Right lobe of liver (tissue), 6 donors: ENCODE measurements at regions not wholly inside any gene's neighbourhood (a gene's known extent, or its start where the extent isn't known, plus 50 kb on each side); places are given as distances from the start of the nearest gene placed in this dataset.
A peak's percentile ranks its signal among the peaks of the same experiment; 100 is the strongest.

ENCODE experiments used
- ATAC-seq, 4 donors: fragments of 200-7000 bp; cut with Tn5 transposase; one replicate each; pipeline ENCODE4 v1.9.1; 2020; ENCODE audit warnings: mild to moderate bottlenecking in 4 of 4, moderate library complexity in 4 of 4
- DNase-seq, 3 donors: peaks; one replicate each; pipeline ENCODE4 v3.0.0-alpha.2; 2020
- H3K27ac ChIP-seq, 3 donors: fragments of 200-600 bp; one replicate each; pipeline ENCODE4 v1.8.0; 2022
- H3K27me3 ChIP-seq, 2 donors: fragments of 200-600 bp; one replicate each; pipeline ENCODE4 v1.8.0; 2022
- H3K36me3 ChIP-seq, 4 donors: fragments of 200-600 bp; sonication (generic) in 1 of 4; one replicate each; pipeline versions ENCODE4 v1.5.1 to v1.8.0; 2017 to 2022; ENCODE audit warnings: control low read depth in 1 of 4
- H3K4me1 ChIP-seq, 4 donors: fragments of 200-600 bp; sonication (generic) in 1 of 4; one replicate each; pipeline versions ENCODE4 v1.5.1 to v1.8.0; 2017 to 2022; ENCODE audit warnings: control low read depth in 1 of 4
- H3K4me3 ChIP-seq, 3 donors: fragments of 200-600 bp; one replicate each; pipeline ENCODE4 v1.8.0; 2022
- H3K9me3 ChIP-seq, 4 donors: fragments of 200-600 bp; sonication (generic) in 1 of 4; one replicate each; pipeline versions ENCODE4 v1.5.1 to v1.8.0; 2017 to 2022; ENCODE audit warnings: control low read depth in 1 of 4
- POLR2A ChIP-seq: fragments of 450-650 bp; IDR thresholded peaks from one replicate; pipeline ENCODE4 v1.6.1; 2017; ENCODE audit warnings: antibody characterized with exemption, mild to moderate bottlenecking
- WGBS: methylation state at CpG from one replicate; pipeline ENCODE4 v1.1.6; 2018; ENCODE audit warnings: low coverage, low lambda C conversion rate; ENCODE audit not compliant: insufficient coverage; ENCODE audit errors: missing lambda C conversion rate; 5-methylcytosine and 5-hydroxymethylcytosine counted together
- intact Hi-C, 2 donors: fragments of 100-400 bp; cut with DNase I; formaldehyde crosslinking; loops; one replicate each; pipeline versions ENCODE4 v1.11.2 to v1.14.1; 2022
- TF ChIP-seq, protein P1 (sequence below), 4 donors: fragments of 200-600 bp in 3 of 4; fragments of 450-650 bp in 1 of 4; IDR thresholded peaks; one replicate each; pipeline versions ENCODE4 v1.5.1 to v1.8.0; 2016 to 2022; ENCODE audit warnings: antibody characterized with exemption in 4 of 4, mild to moderate bottlenecking in 2 of 4
- donor health status: DM: no; HTN: yes; CAD: no.
- donor health status: DM: no; HTN: no; CAD: no.
- donor health status: DM: no; HTN: no; CAD: no.
- donor health status: DM: no; HTN: yes; CAD: no.
- donor health status: DM: no; HTN: yes; CAD: no.

DNA sequence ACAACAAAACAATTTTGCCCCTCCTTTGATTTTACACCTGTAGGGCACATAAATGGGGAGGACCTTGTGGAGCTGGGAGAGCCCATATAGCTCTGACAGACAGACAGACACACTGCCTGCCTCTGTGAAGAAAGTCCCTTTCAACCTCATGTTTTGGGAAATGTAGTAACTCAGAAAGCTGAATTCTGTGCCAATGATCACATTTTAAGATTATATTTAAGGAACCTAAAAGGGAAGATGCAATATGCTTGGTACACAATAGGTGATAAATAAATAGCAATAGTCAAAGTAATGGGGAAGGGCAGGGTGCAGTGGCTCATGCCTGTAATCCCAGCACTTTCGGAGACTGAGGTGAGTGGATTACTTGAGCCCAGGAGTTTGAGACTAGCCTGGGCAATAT lies 446.4 kb upstream of the ID2 start:
- intact Hi-C loops, result no loop called here
- DNase-seq (no peak), ATAC-seq (no peak)
- no peaks in the 10 kb centered on the region for H3K27me3 ChIP-seq
- H3K36me3 ChIP-seq, result no peaks in the 10 kb centered on the region
- no peaks in the 10 kb centered on the region for H3K9me3 ChIP-seq
- no peak overlapping the region for H3K27ac ChIP-seq
- WGBS, result 100% methylated on average over 1 of the region's 1 CpG
- no peak for TF ChIP-seq POLR2A
- TF ChIP-seq, protein P1, sequence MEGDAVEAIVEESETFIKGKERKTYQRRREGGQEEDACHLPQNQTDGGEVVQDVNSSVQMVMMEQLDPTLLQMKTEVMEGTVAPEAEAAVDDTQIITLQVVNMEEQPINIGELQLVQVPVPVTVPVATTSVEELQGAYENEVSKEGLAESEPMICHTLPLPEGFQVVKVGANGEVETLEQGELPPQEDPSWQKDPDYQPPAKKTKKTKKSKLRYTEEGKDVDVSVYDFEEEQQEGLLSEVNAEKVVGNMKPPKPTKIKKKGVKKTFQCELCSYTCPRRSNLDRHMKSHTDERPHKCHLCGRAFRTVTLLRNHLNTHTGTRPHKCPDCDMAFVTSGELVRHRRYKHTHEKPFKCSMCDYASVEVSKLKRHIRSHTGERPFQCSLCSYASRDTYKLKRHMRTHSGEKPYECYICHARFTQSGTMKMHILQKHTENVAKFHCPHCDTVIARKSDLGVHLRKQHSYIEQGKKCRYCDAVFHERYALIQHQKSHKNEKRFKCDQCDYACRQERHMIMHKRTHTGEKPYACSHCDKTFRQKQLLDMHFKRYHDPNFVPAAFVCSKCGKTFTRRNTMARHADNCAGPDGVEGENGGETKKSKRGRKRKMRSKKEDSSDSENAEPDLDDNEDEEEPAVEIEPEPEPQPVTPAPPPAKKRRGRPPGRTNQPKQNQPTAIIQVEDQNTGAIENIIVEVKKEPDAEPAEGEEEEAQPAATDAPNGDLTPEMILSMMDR (IDR thresholded peaks at IDR 0.05), result no peak
- H3K4me1 ChIP-seq, result peaks cover 0 to 20% (median 3%) of the 10 kb centered on the region in 4 donors
- no peak overlapping the region for H3K4me3 ChIP-seq

DNA sequence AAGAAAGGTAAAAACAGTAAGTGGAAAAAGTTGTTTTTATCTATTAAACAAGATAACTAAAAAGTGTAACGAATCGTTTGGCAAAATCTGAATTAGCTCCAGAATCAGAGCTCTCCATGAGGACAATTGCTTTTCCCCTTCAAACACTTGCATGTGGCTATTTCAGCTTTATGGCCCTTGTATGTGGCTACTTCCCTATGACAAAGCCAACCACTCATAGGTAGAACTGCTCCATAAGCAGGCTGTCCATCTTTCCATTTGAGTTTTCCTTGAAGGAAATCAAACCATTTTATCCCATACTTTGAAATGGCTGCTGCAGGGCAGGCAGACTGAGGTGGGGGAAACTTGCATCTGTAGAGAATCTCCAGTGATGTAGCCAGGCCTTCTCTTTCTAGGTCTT lies 445.5 kb upstream of the ID2 start:
- H3K4me1 ChIP-seq, result peaks cover 0 to 26% (median 3%) of the 10 kb centered on the region in 4 donors
- H3K27me3 ChIP-seq, result no peaks in the 10 kb centered on the region
- no peak overlapping the region for H3K27ac ChIP-seq
- no peaks in the 10 kb centered on the region for H3K9me3 ChIP-seq
- ATAC-seq, result no peak
- WGBS, result 100% methylated on average over 2 of the region's 2 CpGs
- DNase-seq, result no peak
- H3K4me3 ChIP-seq, result no peak overlapping the region
- H3K36me3 ChIP-seq, result no peaks in the 10 kb centered on the region
- intact Hi-C loops, result no loop called here
- TF ChIP-seq POLR2A, result no peak
- TF ChIP-seq, protein P1 (IDR thresholded peaks at IDR 0.05), result no peak

DNA sequence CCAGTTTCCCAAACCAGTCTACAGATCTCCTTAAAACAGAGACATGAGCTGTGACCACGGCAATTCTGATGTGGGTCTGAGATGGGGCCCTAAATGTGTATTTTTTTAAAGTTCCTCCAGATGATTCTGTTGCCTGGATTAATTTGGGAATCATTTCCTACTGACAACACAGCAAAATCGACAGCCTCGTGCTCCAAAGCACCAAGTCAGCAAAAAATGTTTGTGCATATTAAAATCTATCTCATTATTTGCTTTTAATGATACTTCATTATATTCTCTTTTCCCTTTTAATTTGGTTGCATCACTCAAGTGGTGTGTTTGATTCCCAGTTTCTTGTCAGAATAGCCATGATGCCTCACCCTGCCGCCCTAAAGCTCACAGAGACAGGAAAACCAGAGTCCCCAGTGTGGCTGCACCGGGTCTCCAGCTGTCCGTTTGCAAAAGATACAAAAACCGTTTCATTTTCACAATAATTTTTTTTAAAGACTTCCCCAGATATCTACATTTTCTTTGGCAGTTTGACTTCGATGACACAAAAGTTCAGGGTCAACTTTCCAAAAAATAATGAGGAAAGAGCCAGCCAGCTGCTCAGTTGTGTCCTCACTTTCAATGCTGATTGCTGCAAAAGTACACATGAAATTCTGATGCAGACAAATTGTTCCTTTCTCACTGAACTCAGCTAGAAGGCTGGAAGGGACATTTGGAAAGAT lies 443.2 kb upstream of the ID2 start:
- TF ChIP-seq, protein P1 (IDR thresholded peaks at IDR 0.05), result no peak
- H3K27ac ChIP-seq, result peak overlapping the region; percentile 40 to 82 (median 61)
- no peaks in the 10 kb centered on the region for H3K9me3 ChIP-seq
- intact Hi-C loops, result no loop called here
- peaks cover 0 to 45% (median 11%) of the 10 kb centered on the region in 4 donors for H3K4me1 ChIP-seq
- no peak overlapping the region for H3K4me3 ChIP-seq
- 14% methylated on average over 8 of the region's 8 CpGs for WGBS
- no peaks in the 10 kb centered on the region for H3K36me3 ChIP-seq
- ATAC-seq, result peak; percentile 38 to 58 (median 44)
- H3K27me3 ChIP-seq, result no peaks in the 10 kb centered on the region
- no peak for DNase-seq

DNA sequence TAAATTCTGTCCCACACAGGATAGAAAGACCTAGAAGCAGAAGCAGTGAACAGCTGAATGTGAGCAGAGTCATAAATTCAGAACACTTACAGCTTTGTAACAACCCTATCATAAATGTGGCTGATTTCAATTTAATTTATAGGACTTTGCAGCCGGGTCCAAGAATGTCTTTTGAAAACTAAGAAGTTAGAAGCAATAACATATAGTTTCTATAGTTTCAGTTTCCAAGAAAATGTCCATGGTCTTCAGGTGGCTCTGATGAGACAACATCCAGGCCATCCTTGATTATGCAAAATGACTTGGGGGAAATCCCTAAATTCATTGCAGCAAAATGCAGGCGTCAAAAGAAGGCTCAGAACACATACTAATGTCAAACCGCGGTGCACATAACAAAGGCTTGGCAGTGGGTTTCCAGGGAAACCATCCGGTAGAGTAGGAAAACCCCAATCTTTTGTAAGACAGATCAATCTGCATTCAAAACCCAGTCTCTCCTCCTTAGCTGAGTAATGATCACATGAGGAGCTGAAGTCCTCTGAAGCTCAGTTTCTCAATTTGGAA lies 442.2 kb upstream of the ID2 start:
- Histone ChIP-seq H3K4me3 (no peak overlapping the region), H3K27ac (peak overlapping the region; percentile 36 to 82 (median 61)), H3K9me3 (no peaks in the 10 kb centered on the region), H3K27me3 (no peaks in the 10 kb centered on the region), H3K4me1 (peaks cover 0 to 45% (median 11%) of the 10 kb centered on the region in 4 donors), H3K36me3 (no peaks in the 10 kb centered on the region)
- intact Hi-C loops, result no loop called here
- no peak for TF ChIP-seq POLR2A
- TF ChIP-seq, protein P1 (IDR thresholded peaks at IDR 0.05), result no peak
- ATAC-seq, result no peak
- DNase-seq, result no peak
- 73% methylated on average over 4 of the region's 5 CpGs for WGBS
